ENCODE measurements at regions not wholly inside any gene's neighbourhood (a gene's known extent, or its start where the extent isn't known, plus 50 kb on each side); places are given as distances from the start of the nearest gene placed in this dataset.

DNA sequence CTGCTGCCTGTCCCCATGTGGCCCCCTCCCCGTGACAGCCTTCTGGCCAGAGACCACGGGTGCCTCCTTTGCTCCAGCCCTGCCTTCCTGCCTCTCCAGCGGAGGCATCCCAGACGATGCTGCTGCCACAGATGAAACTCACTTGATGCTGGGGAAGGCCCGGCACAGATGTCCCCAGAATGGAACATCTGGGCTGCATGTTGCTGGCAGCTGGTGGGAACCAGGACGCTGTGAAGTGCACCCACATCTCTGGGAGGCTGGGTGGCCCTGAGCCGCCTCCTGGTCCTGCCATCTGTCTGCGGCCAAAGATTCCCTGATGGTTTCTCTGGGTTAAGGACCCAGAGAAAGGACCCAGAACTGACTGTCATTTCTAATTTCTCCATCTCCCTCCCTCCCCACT is 51.9 kb upstream of the PTPRS start:
- 66% methylated on average over 8 of the region's 8 CpGs for WGBS (ENCODE audit: insufficient coverage)

DNA sequence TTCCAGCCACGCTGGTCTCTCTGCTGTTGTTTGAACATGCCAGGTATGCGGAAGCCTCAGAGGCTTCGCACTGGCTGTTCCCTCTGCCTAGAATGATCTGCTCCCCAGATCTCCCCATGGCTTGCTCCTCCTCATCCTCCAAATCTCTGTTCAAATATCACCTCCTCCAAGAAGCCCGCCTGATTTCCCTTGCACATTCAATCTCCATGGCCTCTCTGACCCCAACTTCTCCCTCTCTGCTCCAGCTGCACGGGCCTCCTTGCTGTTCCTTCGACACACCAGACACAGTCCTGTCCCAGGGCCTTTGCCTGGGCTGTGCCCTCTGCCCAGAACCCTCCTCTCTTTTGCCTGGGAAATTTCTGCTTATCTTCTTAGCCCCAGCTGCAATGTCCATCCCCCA is 52.5 kb upstream of the PTPRS start:
- H3K4me3 ChIP-seq (ENCODE audit: low read length) = no peak overlapping the region
- H3K27ac Mint-ChIP-seq = no peak overlapping the region
- 78% methylated on average over 6 of the region's 6 CpGs for WGBS (ENCODE audit: insufficient coverage)

More for the DNA sequence above, 51.9 kb upstream of the PTPRS start:
- H3K36me3 Mint-ChIP-seq = no peaks in the 10 kb centered on the region
- intact Hi-C loops (cut with micrococcal nuclease) = no loop called here
- no peaks in the 10 kb centered on the region for H3K4me1 ChIP-seq (ENCODE audit: control insufficient read depth, insufficient read depth, low read length)
- H3K27ac Mint-ChIP-seq = no peak overlapping the region
- H3K27me3 ChIP-seq (ENCODE audit: control insufficient read depth, insufficient read depth, low read length) = peaks cover 9% of the 10 kb centered on the region
- H3K4me3 ChIP-seq (ENCODE audit: low read length) = no peak overlapping the region
- no peak overlapping the region for H3K4me3 Mint-ChIP-seq
- no peaks in the 10 kb centered on the region for H3K4me1 Mint-ChIP-seq
- no peaks in the 10 kb centered on the region for H3K36me3 ChIP-seq (ENCODE audit: control insufficient read depth, insufficient read depth, low read length)
- peaks cover 0 to 3% of the 10 kb centered on the region in 2 donors for H3K9me3 Mint-ChIP-seq
- H3K27me3 Mint-ChIP-seq (ENCODE audit: low read depth in 2 of 2) = peaks cover 35 to 37% of the 10 kb centered on the region in 2 donors
- ATAC-seq (no peak), DNase-seq (no peak)
- H3K27ac ChIP-seq (ENCODE audit: low read length) = no peak overlapping the region
- no peaks in the 10 kb centered on the region for H3K9me3 ChIP-seq (ENCODE audit: control insufficient read depth, insufficient read depth, low read length)
- TF ChIP-seq, protein P1, sequence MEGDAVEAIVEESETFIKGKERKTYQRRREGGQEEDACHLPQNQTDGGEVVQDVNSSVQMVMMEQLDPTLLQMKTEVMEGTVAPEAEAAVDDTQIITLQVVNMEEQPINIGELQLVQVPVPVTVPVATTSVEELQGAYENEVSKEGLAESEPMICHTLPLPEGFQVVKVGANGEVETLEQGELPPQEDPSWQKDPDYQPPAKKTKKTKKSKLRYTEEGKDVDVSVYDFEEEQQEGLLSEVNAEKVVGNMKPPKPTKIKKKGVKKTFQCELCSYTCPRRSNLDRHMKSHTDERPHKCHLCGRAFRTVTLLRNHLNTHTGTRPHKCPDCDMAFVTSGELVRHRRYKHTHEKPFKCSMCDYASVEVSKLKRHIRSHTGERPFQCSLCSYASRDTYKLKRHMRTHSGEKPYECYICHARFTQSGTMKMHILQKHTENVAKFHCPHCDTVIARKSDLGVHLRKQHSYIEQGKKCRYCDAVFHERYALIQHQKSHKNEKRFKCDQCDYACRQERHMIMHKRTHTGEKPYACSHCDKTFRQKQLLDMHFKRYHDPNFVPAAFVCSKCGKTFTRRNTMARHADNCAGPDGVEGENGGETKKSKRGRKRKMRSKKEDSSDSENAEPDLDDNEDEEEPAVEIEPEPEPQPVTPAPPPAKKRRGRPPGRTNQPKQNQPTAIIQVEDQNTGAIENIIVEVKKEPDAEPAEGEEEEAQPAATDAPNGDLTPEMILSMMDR (IDR thresholded peaks at IDR 0.05) = no peak

DNA sequence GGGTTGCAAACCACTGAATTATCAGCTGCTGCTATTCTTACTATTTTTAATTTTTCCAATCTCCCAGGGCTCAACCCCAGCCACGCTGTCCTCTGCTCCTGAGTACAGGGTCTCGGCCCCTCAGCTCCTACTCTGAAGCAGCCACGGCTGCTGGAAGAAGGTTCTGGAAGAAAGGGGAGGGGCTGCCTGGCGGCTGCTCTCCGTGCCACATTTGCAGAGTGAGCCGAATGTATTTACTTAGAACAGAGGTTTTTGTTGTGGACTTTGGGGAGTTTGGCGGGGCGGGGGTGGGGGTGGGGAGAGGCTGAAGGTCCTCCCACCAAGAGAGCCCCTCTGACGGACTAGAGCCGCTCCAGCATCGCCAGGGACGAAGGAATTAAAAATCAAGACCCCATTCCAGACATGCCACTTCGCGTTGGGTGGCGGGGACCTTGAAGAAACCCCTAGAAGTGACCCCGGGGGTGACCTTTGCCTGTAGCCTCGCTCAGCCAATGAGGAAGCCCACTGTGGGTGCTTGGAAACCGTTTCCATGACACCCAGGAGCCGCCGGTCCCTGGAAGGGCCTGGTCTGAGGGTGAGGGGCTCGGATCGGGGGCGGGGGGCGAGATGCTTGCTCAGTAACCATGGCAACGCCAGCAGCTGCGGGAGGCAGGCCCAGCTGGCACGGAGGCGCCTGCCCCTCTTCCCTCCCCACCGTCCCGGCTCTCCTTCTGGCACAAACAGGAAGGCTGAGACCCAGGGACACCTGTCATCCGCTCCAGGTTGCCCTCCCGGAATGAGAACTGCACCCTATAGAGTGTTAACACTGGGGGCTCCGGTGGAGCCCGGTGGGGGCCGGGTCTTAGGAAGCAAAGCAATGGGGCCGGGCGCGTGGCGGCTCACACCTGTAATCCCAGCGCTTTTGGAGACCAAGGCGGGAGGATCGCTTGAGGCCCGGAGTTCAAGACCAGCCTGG is 54.2 kb upstream of the PTPRS start:
- Mint-ChIP-seq H3K27ac (no peak overlapping the region), H3K27me3 (ENCODE audit: low read depth in 2 of 2) (peaks cover 26 to 38% of the 10 kb centered on the region in 2 donors), H3K9me3 (no peaks in the 10 kb centered on the region), H3K4me1 (no peaks in the 10 kb centered on the region), H3K36me3 (no peaks in the 10 kb centered on the region), H3K4me3 (no peak overlapping the region)
- no peak overlapping the region for H3K27ac ChIP-seq (ENCODE audit: low read length)
- DNase-seq (no peak), ATAC-seq (no peak)
- intact Hi-C loops (cut with micrococcal nuclease) = no loop called here
- peaks cover 17% of the 10 kb centered on the region for H3K27me3 ChIP-seq (ENCODE audit: control insufficient read depth, insufficient read depth, low read length)
- 23% methylated on average over 43 of the region's 43 CpGs for WGBS (ENCODE audit: insufficient coverage)
- no peaks in the 10 kb centered on the region for H3K36me3 ChIP-seq (ENCODE audit: control insufficient read depth, insufficient read depth, low read length)
- H3K9me3 ChIP-seq (ENCODE audit: control insufficient read depth, insufficient read depth, low read length) = no peaks in the 10 kb centered on the region
- TF ChIP-seq, protein P1 (IDR thresholded peaks at IDR 0.05) = no peak
- H3K4me1 ChIP-seq (ENCODE audit: control insufficient read depth, insufficient read depth, low read length) = no peaks in the 10 kb centered on the region
- H3K4me3 ChIP-seq (ENCODE audit: low read length) = no peak overlapping the region

More for the DNA sequence above, 52.5 kb upstream of the PTPRS start:
- TF ChIP-seq, protein P1 (IDR thresholded peaks at IDR 0.05) = no peak
- H3K36me3 Mint-ChIP-seq = no peaks in the 10 kb centered on the region
- ATAC-seq (no peak), DNase-seq (no peak)
- no peak overlapping the region for H3K27ac ChIP-seq (ENCODE audit: low read length)
- H3K27me3 ChIP-seq (ENCODE audit: control insufficient read depth, insufficient read depth, low read length) = peaks cover 15% of the 10 kb centered on the region
- H3K4me1 ChIP-seq (ENCODE audit: control insufficient read depth, insufficient read depth, low read length) = no peaks in the 10 kb centered on the region
- no peaks in the 10 kb centered on the region for H3K9me3 ChIP-seq (ENCODE audit: control insufficient read depth, insufficient read depth, low read length)
- no peaks in the 10 kb centered on the region for H3K36me3 ChIP-seq (ENCODE audit: control insufficient read depth, insufficient read depth, low read length)
- intact Hi-C loops (cut with micrococcal nuclease) = no loop called here
- peaks cover 31 to 39% of the 10 kb centered on the region in 2 donors for H3K27me3 Mint-ChIP-seq (ENCODE audit: low read depth in 2 of 2)
- H3K9me3 Mint-ChIP-seq = peaks cover 0 to 2% of the 10 kb centered on the region in 2 donors
- no peak overlapping the region for H3K4me3 Mint-ChIP-seq
- no peaks in the 10 kb centered on the region for H3K4me1 Mint-ChIP-seq

All from natural killer cell (primary cell).